ENCODE measurements at regions not wholly inside any gene's neighbourhood (a gene's known extent, or its start where the extent isn't known, plus 50 kb on each side); places are given as distances from the start of the nearest gene placed in this dataset.
A peak's percentile ranks its signal among the peaks of the same experiment; 100 is the strongest.

- Histone ChIP-seq H3K14ac (ENCODE audit: insufficient read length) (no peak overlapping the region), H3K4me1 (replicated peaks in 1 of 4; ENCODE audit: control insufficient read depth in 3 of 4, insufficient read depth in 4 of 4, low read length in 3 of 4) (peaks cover 0 to 5% (median 4%) of the 10 kb centered on the region in 4 experiments; a peak in 4 of 7 replicates), H2BK20ac (ENCODE audit: low read length) (no peak overlapping the region), H3K9ac (replicated peaks in 1 of 4; ENCODE audit: extremely low read depth in 1 of 4, low read depth in 3 of 4, low read length in 3 of 4) (no peak overlapping the region), H2BK15ac (ENCODE audit: low read length) (no peak overlapping the region), H3K9me3 (ENCODE audit: insufficient read depth in 2 of 2, low read depth in 1 of 2, low read length in 1 of 2) (no peaks in the 10 kb centered on the region), H3K4ac (replicated peaks; ENCODE audit: insufficient read length, low read depth, low read length) (no peak overlapping the region), H2AFZ (ENCODE audit: low read length) (no peak overlapping the region), H4K91ac (replicated peaks; ENCODE audit: insufficient read length, low read length) (no peak overlapping the region), H3K27ac (ENCODE audit: low read depth, low read length) (no peak overlapping the region), H3K18ac (ENCODE audit: extremely low read depth, low read length) (no peak overlapping the region), H4K8ac (ENCODE audit: extremely low read depth, insufficient read depth, low read length) (no peak overlapping the region), H3K4me2 (ENCODE audit: insufficient read depth in 1 of 2, low read depth in 2 of 2, low read length in 2 of 2) (peak overlapping the region; percentile 68 to 99; a peak in 2 of 4 replicates), H3K79me1 (ENCODE audit: low read depth, low read length) (0 out of 2 replicates have a peak, but pooled peaks cover 2% of the 10 kb centered on the region), H2BK120ac (replicated peaks; ENCODE audit: low read depth, low read length) (no peak overlapping the region), H2BK12ac (ENCODE audit: low read depth, low read length) (no peak overlapping the region), H2AK5ac (ENCODE audit: low read depth, low read length) (no peak overlapping the region), H3K79me2 (ENCODE audit: control insufficient read depth in 1 of 2, insufficient read depth in 2 of 2, low read length in 2 of 2) (peaks cover 0 to 50% of the 10 kb centered on the region in 2 experiments; a peak in 2 of 4 replicates), H3K36me3 (ENCODE audit: control insufficient read depth in 2 of 4, insufficient read depth in 4 of 4, low read length in 3 of 4) (peaks cover 0 to 7% (median 0%) of the 10 kb centered on the region in 4 experiments; a peak in 1 of 8 replicates), H3K56ac (replicated peaks; ENCODE audit: insufficient read length, low read depth, low read length) (no peak overlapping the region), H3K23me2 (ENCODE audit: low read depth, low read length) (peaks cover 5% of the 10 kb centered on the region), H2BK5ac (ENCODE audit: low read depth, low read length) (no peak overlapping the region), H3K23ac (ENCODE audit: insufficient read length) (no peak overlapping the region), H4K20me1 (replicated peaks in 1 of 2; ENCODE audit: control insufficient read depth in 1 of 2, insufficient read depth in 2 of 2, low read length in 2 of 2) (peaks cover 0 to 3% of the 10 kb centered on the region in 2 experiments), H3K27me3 (replicated peaks in 1 of 4; ENCODE audit: control insufficient read depth in 3 of 4, extremely low read depth in 1 of 4, insufficient read depth in 3 of 4, low read length in 3 of 4) (no peaks in the 10 kb centered on the region), H3K4me3 (ENCODE audit: extremely low read depth in 1 of 4, insufficient read depth in 2 of 4, low read depth in 3 of 4, low read length in 4 of 4) (peak overlapping the region in 2 of 4 experiments; percentile 77 to 95; a peak in 3 of 8 replicates), H4K5ac (ENCODE audit: insufficient read length, low read depth, low read length) (no peak overlapping the region)
- FAIRE-seq (no peak), DNase-seq (ENCODE audit: low read depth in 1 of 2, low spot score in 2 of 2) (no peak)
- CTCF ChIA-PET (ENCODE audit: partially characterized antibody), result interaction anchor here (0.6 to 1.0 kb wide), 2 partner anchors 30 to 69 kb away, joined by 3 to 4 read pairs; no protein-coding TSS in a partner anchor
- POLR2A ChIA-PET (ENCODE audit: partially characterized antibody), result no interaction called here
- no peak for TF ChIP-seq CTCF (IDR thresholded peaks at IDR 0.05; ENCODE audit: control extremely low read depth in 1 of 3, insufficient read depth in 1 of 3, low read depth in 1 of 3, low read length in 3 of 3)
- WGBS, 2 experiments (ENCODE audit: extremely low coverage in 1 of 2, insufficient coverage in 1 of 2, insufficient read length in 1 of 2, insufficient replicate concordance in 2 of 2, low coverage in 1 of 2, low lambda C conversion rate in 2 of 2, missing lambda C conversion rate in 1 of 2), result 95% methylated on average over 3 of the region's 3 CpGs; no CpG with 5 or more reads in 1 of the 2 experiments
Observed at GRCh38 chr7:112937651-112938415, 147.6 kb upstream of the TMEM168 start.
